Peyer's patch (tissue), 4 donors: ENCODE measurements at regions not wholly inside any gene's neighbourhood (a gene's known extent, or its start where the extent isn't known, plus 50 kb on each side); places are given as distances from the start of the nearest gene placed in this dataset.

Experiments used
- POLR2A ChIP-seq, 2 donors: fragments of 450-650 bp; IDR thresholded peaks; one replicate each; pipeline ENCODE4 v1.5.1; 2017; ENCODE audit warnings: antibody characterized with exemption in 2 of 2, mild to moderate bottlenecking in 2 of 2, moderate library complexity in 2 of 2
- TF ChIP-seq, protein P1 (sequence below), 6 experiments: fragments of 450-650 bp in 4 of 6; fragments of 200-600 bp in 2 of 6; sonication (generic) in 1 of 6; IDR thresholded peaks; one replicate each; pipeline ENCODE4 v1.5.1; 2017 to 2019; ENCODE audit warnings: antibody characterized with exemption in 6 of 6, mild to moderate bottlenecking in 3 of 6, moderate library complexity in 1 of 6

DNA sequence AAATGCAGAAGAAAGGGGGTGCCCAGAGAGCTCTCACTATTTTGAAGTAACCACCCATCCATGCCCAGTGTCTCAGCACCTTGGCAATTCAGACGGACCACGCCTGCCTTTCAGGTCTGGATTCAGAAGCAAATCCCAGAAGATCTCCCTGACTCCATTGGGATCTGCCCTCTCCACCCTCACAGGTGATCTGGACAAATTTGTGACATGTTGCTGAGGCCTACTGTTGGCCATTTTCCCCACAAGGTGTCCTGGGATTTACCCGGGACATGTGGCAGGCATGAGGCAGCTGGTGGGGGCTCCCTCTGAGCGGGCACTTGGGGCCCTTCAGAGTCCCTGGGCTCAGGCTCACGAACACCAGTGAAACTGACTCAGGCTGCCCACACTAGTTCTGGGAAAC is 51.9 kb upstream of the IYD start:
- TF ChIP-seq, protein P1, sequence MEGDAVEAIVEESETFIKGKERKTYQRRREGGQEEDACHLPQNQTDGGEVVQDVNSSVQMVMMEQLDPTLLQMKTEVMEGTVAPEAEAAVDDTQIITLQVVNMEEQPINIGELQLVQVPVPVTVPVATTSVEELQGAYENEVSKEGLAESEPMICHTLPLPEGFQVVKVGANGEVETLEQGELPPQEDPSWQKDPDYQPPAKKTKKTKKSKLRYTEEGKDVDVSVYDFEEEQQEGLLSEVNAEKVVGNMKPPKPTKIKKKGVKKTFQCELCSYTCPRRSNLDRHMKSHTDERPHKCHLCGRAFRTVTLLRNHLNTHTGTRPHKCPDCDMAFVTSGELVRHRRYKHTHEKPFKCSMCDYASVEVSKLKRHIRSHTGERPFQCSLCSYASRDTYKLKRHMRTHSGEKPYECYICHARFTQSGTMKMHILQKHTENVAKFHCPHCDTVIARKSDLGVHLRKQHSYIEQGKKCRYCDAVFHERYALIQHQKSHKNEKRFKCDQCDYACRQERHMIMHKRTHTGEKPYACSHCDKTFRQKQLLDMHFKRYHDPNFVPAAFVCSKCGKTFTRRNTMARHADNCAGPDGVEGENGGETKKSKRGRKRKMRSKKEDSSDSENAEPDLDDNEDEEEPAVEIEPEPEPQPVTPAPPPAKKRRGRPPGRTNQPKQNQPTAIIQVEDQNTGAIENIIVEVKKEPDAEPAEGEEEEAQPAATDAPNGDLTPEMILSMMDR (IDR thresholded peaks at IDR 0.05) = no peak
- no peak for TF ChIP-seq POLR2A (IDR thresholded peaks at IDR 0.05)
